Inferior parietal cortex (tissue), 1 donor: ENCODE measurements at regions not wholly inside any gene's neighbourhood (a gene's known extent, or its start where the extent isn't known, plus 50 kb on each side); places are given as distances from the start of the nearest gene placed in this dataset.

ENCODE experiments used
- DNase-seq: peaks from one replicate; pipeline ENCODE4 v3.0.0-alpha.2; 2016; ENCODE audit errors: extremely low spot score

DNA sequence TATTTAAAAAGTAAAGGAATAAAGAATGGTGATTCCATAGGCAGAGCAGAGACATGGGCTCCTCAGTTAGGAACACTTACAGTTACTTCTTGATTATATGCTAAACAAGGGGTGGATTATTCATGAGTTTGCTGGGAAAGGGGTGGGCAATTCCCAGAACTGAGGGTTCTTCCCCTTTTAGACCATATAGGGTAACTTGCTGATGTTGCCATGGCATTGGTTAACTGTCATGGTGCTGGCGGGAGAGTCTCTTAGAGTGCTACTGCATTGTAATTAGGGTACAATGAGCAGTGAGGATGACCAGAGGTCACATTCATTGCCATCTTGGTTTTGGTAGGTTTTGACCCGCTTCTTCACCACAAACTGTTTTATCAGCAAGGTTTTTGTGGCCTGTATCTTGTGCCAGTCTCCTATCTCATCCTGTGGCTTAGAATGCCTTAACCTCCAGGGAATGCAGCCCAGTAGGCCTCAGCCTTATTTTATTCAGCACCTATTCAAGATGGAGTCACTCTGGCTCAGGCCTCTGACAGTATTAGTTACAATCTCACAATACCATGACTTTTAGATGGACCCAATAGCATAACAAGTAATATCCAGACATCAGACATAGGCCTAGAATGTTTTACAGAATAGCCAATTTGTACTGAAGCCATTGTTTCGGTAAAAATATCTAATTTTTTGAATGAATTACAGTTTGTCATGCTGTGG is 106.8 kb downstream of the ZBTB18 start:
- no peak for DNase-seq

DNA sequence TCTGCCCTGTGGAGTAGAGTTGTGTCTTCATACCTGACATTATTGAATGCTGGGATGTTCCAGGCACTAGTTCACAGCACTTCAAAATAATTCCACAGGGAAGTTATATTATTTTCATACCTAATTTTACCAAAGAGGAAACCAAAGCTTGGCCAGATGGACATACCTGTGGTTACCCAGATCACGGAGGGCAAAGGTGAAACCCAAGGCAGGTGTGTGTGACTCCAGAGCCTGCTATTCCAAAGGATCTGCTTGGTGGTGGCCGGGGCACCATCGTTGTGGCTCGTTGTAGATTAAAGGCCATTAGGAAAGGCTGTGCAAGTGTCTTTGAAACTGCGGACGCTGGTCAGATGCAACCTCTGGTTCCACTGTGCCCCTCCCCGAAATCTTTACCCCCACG is 108.6 kb downstream of the ZBTB18 start:
- no peak for DNase-seq

DNA sequence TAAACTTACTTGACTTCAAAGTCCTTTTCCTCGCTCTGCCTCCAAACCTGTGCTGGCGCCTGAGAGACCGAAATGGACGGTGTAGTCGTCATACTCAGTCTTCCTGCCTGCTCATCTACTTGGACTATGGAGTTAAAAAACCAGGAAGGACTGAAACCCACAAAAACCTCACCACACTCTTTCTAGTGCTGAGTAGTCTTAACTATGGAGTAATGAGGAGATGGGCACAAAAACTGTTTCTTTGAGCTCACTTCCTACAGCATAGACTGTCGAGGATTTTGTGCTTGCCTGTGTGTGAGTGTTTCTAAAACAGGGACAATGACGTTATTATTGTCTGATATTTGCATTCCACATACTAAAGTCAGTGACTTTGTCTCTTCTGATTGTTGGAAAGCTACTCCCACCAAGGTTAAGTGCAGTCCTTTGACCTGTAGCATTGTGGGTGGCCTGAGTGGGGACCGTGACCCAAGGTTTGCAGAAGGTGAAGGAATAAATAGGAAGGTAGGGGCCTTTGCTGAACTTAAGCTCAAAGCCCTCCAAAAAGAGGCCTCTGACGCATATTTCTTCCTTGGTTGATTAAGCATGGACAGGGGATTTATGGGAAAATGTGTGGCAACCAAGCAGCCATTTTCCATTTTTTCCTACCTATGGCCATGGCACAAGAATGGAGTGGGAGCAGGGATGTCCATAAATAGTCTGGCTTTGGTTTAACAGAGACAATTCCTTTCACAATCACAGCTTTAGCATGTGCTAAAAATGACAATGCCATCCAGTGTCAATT is 109.6 kb downstream of the ZBTB18 start:
- DNase-seq: no peak

DNA sequence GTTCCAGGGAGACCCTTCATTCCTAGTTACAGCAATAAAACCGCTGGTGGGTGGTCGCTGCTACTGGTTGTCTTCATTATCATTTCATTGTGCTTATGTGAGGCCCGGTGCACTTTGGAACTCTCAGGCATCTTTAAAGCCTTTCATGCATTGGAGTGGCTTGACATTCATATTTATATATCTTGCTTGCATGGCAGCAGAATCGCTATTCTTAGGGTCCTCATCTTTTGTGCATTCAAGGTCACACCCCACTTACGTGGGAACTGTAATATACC is 110.1 kb downstream of the ZBTB18 start:
- DNase-seq: no peak

DNA sequence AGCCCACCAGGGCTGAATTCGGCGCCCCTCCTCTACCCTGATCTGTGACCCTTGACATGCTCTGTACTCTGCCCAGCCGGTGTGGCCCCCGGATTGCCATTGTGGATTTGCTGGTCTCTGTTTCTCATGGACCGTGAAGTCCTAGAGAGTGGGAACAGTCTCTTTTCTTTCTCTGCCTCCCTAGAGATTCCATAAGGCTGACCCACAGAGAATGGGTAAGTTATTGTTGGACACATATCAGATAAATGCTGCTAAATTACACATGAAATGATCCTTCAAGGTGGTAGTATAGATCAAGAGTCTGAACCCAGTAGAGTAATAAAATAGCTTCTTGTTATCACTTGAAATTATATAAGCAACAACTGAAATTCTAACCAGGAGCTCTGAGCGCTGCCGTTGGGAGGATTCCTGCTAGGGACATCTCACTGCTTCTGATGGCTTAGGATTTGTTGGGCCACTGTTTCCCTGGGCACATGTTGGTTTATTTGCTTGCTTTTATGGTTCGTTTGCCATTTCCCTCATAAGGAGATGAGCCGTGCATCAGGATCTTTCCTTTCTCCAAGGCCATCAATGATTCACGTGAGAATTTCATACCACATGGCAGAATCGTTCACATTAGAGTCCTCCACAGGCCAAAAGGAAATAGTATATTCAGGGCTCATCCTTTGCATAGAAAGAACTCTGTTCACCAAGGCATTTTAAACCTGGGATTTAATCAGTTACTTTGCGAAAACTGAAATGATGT is 111.9 kb downstream of the ZBTB18 start:
- DNase-seq: no peak

DNA sequence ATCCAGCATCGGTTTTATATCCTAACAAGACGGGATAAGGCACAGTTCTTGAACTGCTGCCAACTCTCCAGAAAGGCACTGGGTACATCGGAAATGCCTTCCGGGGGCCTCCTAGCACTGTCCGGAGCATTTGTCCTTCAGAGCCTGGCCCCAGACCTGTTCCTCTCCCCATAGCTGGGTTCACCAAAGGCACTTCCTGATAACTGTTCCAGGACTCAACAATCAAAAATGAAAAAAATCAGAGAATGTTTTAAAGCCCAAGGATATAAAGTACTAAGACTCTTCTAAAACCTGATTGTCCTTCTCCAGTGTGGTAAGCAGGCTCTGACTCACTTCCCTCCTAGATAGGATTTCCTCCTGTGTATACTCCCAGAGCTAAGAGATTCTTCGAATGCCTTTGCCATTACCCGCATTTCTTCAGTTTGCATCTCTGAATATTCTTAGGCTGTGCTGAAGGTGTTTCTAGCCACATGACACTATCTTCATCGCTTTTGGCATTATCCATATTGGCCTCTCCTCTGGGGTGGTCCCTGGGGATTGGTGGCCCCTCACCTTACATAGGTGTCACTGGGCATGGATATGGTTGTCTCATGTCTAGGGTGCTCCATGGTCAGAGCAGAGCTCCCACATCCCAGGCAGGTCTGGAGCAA is 112.9 kb downstream of the ZBTB18 start:
- DNase-seq: no peak

DNA sequence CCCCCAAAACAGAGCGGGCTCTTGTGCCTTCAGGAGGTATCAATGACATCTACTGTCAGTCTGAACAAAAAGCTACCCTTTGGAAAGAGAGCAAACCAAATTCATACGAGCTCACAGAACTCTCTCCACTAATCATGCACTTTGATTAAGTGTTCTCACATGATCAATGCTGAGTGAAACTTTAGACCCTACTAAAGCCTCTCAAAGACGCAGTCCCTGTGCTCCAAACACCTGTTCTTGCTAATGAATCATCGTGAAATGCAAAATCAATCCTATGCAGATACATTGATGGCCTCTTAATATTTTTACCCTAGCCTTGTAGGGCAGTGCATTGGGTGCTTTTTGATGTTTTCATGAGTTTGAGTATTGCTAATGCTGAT is 113.4 kb downstream of the ZBTB18 start:
- no peak for DNase-seq

DNA sequence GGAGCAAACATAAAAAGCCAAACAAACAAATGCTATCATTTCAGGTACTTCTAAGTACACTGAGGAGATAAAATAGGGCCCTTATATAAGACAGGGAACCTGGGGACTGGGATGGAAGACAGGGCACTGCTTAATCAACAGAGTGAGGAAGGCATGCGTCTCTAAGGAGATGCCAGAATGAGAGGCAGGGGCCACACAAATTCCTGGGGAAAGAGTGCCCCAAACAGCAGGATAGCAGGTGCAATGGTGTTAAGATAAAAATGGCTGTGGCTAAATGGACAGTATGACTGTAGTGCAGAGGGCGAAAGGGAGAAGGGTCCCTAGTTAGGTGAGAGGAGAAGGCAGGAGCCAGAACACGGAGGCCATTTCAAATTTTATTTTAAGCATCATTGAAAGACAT is 113.9 kb downstream of the ZBTB18 start:
- no peak for DNase-seq

DNA sequence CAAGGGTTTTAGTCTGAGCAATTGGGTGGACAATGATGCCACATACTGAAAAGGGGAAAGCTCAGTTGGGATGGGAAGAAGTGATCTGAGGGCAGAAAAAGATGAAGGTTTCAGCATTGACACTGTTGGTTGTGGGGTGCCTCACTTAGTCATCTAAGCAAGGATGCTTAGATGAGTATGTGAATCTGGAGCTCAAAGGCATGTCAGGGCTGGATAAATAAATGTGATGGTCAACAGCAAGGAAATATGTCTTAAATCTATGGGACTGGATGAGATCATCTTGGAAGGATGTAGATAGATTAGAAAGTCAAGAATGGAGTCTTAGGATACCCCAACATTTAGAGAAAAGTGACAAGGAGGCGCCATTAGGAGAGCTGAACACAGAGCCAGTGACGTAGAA is 114.6 kb downstream of the ZBTB18 start:
- no peak for DNase-seq

DNA sequence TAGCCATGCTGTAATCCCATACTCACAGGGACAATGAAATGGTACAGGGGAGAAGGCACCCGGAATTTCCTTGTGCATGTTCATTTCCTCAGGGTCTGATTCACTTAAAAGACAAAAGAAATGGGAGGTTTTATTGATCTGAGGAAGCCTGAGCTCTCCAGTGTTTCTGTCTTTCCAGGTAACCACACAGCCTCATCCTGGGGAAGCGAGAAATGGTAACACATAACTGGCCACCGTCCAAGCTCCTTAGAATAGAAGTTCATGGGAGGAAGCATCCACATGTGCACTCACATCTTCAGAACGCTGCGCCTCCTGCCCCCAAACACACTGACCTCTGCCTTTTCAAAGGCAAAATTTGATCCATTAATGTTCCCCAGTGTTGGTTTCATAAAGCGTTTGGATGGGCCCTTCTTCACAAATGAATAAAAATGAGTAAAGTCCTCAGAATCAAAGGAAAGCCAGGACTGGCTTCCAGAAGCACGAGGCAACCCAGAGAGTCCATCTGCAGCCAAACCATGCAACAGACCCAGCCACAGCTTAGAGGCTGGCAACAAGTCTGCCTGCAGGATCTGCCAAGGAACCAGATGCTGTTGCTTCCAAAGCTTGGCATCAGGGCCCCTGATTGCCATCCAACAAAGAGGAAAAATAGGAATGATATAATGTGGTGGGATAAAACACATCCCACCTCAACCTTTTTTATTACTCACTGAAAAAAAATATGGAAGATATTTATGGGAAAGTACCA is 120.3 kb downstream of the ZBTB18 start:
- DNase-seq: peak; percentile 67

DNA sequence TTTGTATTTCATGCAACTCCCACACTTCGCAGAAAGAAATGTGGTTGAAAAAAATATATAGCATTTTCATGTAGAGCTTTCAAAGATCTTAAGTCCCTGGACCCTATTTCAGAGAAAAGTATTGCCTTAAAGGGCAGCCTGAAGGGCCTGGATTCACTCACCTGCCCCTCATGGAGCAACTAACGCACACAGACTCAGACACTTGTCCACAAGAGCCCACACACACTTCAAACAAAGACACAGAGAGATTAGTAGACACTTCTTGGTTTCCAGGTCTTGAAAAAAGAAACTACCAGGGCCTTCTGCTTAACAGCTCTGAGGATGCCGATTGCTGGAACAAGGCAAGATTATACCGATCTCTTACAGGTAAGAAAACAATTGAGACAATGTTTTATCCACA is 122.2 kb downstream of the ZBTB18 start:
- no peak for DNase-seq

DNA sequence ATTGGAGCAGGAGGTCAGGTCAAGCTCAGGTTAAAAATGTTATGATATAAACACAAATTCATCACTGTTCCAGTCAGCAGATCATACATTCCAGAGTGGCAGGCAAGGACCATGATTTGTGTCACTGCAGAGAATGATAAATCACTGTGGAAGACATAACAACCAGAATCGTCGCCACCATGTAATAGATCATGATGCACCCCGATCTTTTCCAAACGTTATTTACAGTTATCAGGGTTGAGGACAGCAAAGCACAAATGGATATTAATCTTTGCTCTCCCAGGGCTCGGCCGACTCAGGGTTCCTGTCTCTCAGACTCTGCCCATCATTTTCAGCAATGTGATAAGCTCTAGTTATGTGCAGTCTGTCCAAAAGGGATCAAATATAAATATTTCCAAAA is 122.7 kb downstream of the ZBTB18 start:
- DNase-seq: no peak

DNA sequence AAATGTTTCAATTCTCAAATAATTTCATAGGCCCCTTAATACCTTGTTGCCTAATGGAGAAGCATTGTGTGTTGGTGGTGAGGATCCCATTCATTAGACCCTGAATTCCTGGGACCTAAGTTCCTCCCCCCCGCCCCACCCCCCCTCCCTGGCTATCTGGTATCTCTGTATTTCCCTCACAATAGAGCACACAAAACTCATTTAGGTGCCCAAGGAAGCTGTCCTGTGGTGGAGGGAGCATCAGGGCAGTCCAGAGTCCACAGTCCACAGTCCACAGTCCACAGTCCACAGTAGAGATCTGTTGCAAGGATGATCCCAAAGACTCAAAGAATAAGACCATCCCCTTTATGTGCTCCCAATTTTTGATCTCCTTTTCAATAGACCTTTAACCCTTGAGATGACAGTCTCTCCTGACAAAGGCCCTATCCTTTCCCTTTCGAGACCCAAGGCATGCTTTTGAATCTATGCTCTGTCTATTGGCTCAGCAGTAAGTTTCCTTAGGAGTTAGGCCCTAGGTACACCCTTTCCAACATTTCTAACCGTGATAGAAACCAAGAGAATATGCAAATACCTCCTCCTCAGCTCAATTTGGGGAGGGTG is 123.9 kb downstream of the ZBTB18 start:
- DNase-seq: no peak

DNA sequence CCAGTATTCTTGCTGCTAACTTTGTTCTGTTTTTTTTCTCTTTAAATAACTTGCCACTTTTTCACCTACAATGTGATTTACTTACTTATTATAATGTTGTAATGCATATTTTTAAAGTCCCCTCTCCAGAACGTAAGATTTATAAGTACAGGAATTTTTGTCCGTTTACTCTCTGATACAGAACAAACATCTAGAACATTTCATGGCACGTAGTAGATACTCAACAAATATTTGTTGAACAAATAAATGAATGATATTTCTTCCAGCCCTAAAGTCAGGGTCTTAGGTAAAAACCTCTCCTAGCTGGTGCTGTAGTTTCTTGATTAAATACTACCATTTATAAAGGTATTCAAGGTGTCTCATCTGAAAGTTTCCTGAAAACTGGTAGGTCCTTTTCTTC is 125.1 kb downstream of the ZBTB18 start:
- no peak for DNase-seq

DNA sequence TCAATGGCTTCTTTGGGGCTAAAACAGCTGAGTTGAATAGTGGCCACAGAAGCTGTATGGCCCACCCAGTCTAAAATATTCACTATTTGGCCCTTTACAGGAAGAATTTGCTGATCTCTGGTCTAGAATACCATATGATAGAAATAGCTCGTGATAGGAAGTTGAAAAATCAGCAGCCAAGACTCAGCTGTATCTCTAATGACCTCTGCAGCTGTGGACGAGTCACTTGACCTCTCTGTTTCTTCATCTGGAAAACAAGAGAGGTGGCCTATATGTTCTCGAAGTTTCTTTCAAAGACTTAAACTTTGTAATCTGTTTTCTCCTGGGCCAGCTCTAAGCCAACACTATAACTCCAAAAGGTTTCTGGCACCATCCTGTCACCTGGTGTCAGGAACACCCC is 129.2 kb downstream of the ZBTB18 start:
- no peak for DNase-seq

DNA sequence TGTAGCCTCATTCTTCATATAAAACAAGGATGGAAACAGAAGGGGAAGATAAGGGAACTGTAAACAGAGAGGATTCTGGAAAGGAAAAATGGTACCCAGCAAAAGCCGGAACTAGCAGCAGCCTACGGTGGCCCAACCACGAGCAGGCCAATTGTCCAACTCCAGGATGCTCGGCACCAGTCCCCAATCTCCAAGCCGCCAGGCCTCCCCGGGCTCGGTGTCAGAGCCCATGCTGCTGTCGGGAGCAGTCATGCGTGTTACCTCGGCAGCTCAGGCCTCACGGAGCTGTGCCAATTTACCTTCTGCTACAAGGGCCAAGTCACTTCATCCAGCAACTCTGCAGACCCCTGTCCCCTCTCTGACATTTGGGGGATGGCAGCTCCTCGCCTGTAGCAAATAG is 130.8 kb downstream of the ZBTB18 start:
- DNase-seq: no peak

DNA sequence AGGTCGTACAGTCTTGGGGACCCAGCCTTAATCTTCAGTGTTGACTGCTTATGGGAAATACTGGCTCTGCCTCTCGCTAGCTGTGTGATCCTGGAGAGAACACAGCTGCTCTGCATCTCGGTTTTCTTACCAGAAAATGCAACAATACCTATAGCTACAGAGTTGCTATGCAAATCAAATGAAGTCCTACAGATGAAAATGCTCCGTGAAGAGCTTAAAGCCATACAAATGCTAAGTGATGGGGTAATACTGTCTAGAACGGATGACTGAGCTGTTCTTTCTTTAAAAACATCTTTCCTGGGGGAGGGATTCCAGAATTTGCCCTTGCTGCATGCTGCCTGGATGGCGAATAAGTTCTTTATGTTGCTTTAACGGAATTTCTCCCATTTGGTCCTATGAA is 132.0 kb downstream of the ZBTB18 start:
- no peak for DNase-seq

DNA sequence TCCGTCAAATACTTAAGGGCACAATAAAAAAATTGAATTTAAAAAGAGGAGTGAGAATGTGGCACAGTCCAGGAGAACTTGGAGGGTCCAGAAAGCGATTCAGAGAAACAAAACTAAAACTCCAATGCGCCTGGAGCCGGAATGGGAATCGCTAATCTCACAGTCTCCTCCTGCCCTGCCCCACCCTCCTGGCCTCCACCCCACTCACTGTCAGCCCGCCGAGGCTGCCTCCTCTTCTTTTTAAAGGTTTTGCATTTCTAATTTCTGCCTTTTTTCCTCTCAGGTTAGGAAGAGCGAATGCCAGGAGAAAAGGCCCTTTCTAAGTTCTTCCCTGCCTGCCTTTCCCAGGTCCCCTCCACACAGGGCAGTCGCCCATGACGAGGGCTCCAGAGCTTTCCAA is 135.3 kb downstream of the ZBTB18 start:
- DNase-seq: no peak

DNA sequence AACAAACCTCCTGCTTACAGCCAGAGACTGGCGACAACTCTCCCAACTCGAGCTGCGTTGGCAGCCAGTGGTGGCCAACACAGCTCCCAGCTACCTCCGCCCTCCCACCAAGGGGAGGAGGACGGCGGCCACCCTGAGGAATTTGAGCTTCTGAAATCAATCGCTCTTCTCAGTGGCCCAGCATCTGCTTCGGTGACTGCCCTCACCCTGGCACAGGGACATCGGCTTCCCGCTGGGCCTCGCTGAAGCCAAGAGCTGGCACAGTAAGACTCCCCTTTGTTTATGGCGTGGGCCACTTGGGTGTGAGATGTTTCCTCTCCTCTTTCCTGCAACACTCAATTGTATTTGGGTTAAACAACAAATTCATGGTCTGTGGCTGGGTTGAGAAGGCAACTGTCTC is 136.2 kb downstream of the ZBTB18 start:
- DNase-seq: no peak

DNA sequence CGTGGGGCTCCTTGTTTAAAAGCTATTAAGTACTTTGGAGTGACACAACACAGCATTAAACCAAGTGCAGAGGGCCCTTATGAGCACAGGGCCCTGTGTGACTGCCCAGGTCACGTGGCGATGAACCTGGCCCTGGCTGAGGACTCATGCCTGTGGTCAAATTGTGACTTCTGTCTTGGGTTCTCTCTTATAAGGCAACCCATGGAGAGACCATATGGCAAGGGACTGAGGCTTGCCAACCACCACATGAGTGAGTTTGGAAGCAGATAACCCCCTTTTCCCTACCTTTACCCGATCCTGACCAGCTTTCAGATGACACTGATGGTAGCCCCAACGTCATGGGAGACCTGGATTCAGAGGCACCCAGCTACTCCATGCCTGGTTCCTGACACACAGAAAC is 140.5 kb downstream of the ZBTB18 start:
- no peak for DNase-seq

DNA sequence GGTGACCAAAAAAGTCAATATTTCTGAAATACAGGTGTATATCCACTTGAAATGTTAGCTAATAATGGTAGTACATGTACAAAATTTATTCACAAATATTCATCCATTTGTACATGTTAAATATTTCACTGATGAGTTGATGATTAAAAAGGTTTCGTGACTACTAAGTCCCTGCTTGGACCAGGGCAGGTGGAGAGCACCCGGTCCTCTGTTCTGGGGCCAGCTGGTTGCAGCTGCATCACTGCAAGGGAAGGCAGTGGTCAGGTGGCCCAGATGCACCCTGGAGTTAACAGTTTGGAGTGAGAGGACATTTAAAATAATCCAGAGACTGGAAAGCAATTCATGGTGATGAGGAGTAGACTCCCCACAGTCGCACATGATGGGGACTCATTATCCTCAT is 141.2 kb downstream of the ZBTB18 start:
- no peak for DNase-seq
